ENCODE measurements at regions not wholly inside any gene's neighbourhood (a gene's known extent, or its start where the extent isn't known, plus 50 kb on each side); places are given as distances from the start of the nearest gene placed in this dataset.

GRCh38 chr20:6577451-6577850, 190.0 kb upstream of the BMP2 start:
- no peak for DNase-seq (ENCODE audit: unreplicated experiment)
- no peak for TF ChIP-seq CTCF (IDR thresholded peaks at IDR 0.05; ENCODE audit: unreplicated experiment)
- no TSS peak for BruUV-seq (replicated peaks)
- ChIA-PET CTCF (interaction anchor here (0.7 to 1.3 kb wide), 3 partner anchors 57 to 313 kb away, joined by 3 to 4 read pairs (median 3); no protein-coding TSS in a partner anchor), POLR2A (interaction anchor here (0.7 to 2.0 kb wide), 2 partner anchors 10 to 73 kb away, joined by 3 to 14 read pairs; no protein-coding TSS in a partner anchor)
- Mint-ChIP-seq H3K27ac (ENCODE audit: low read depth, unreplicated experiment) (no peak overlapping the region), H3K4me3 (ENCODE audit: unreplicated experiment) (no peak overlapping the region), H3K27me3 (ENCODE audit: insufficient read depth, unreplicated experiment) (no peaks in the 10 kb centered on the region), H3K9me3 (ENCODE audit: unreplicated experiment) (no peaks in the 10 kb centered on the region), H3K4me1 (ENCODE audit: insufficient read depth, unreplicated experiment) (peaks cover 18% of the 10 kb centered on the region), H3K36me3 (ENCODE audit: insufficient read depth, unreplicated experiment) (no peaks in the 10 kb centered on the region)
- intact Hi-C loops (cut with micrococcal nuclease): no loop called here

DNA sequence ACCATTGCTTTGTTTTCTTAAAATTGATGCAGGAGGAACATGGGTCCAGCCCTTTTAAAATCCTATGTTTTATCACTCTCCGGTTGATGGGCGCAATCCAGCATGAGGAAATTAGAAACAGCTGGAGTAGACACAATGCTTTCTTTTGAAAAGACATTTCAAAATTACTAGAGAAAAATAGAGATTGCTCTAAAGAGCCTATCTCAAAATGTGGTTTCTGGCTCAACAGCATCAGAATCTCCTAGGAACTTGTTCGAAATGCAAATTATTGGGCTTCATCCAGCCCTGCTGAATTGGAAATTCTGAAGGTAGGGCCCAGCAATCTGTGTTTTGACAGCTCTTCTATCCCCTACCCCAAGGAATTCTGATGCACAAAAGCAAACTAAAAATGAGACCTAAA, 190.8 kb upstream of the BMP2 start:
- no TSS peak for BruUV-seq (replicated peaks)
- intact Hi-C loops (cut with micrococcal nuclease): no loop called here
- TF ChIP-seq CTCF (IDR thresholded peaks at IDR 0.05; ENCODE audit: unreplicated experiment): no peak
- ChIA-PET CTCF (interaction anchor here (0.6 to 1.3 kb wide), 5 partner anchors 14 to 687 kb away, joined by 3 to 5 read pairs (median 4); no protein-coding TSS in a partner anchor), POLR2A (interaction anchor here (1.6 to 2.0 kb wide), 2 partner anchors 10 to 110 kb away, joined by 4 to 14 read pairs; no protein-coding TSS in a partner anchor)
- Mint-ChIP-seq H3K9me3 (ENCODE audit: unreplicated experiment) (no peaks in the 10 kb centered on the region), H3K4me1 (ENCODE audit: insufficient read depth, unreplicated experiment) (peaks cover 11% of the 10 kb centered on the region), H3K27ac (ENCODE audit: low read depth, unreplicated experiment) (no peak overlapping the region), H3K27me3 (ENCODE audit: insufficient read depth, unreplicated experiment) (no peaks in the 10 kb centered on the region), H3K36me3 (ENCODE audit: insufficient read depth, unreplicated experiment) (no peaks in the 10 kb centered on the region), H3K4me3 (ENCODE audit: unreplicated experiment) (no peak overlapping the region)
- no peak for DNase-seq (ENCODE audit: unreplicated experiment)

GRCh38 chr20:6575912-6576401, 191.5 kb upstream of the BMP2 start:
- Mint-ChIP-seq H3K27ac (ENCODE audit: low read depth, unreplicated experiment) (no peak overlapping the region), H3K9me3 (ENCODE audit: unreplicated experiment) (no peaks in the 10 kb centered on the region), H3K4me3 (ENCODE audit: unreplicated experiment) (no peak overlapping the region), H3K27me3 (ENCODE audit: insufficient read depth, unreplicated experiment) (no peaks in the 10 kb centered on the region), H3K4me1 (ENCODE audit: insufficient read depth, unreplicated experiment) (peaks cover 8% of the 10 kb centered on the region), H3K36me3 (ENCODE audit: insufficient read depth, unreplicated experiment) (no peaks in the 10 kb centered on the region)
- CTCF ChIA-PET: interaction anchor here (0.5 to 2.0 kb wide), 6 partner anchors 7 to 800 kb away, joined by 3 to 12 read pairs (median 4); no protein-coding TSS in a partner anchor
- TF ChIP-seq CTCF (IDR thresholded peaks at IDR 0.05; ENCODE audit: unreplicated experiment): no peak
- POLR2A ChIA-PET: interaction anchor here (1.0 to 2.0 kb wide), 3 partner anchors 9 to 110 kb away, joined by 3 to 14 read pairs (median 4); no protein-coding TSS in a partner anchor
- intact Hi-C loops (cut with micrococcal nuclease): no loop called here
- no peak for DNase-seq (ENCODE audit: unreplicated experiment)
- BruUV-seq (replicated peaks): no TSS peak

DNA sequence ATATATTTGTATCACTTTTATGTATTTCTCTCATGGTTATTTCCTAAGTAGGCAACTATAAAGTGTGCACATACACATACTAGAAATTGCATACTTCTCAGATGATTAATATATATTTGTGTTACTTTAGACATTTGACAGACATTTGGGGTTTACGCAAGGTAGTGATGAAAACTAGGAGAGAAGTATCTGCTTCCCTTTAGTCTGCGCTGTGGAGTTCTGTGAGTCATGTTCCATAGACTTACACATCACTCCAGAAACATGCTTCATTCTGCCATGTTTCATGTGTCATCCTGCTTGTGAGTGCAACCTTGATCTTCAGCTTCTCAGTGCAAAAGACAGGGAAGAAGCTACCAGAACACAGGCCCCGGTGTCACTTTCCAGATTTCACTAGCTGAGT, 200.7 kb upstream of the BMP2 start:
- ChIA-PET CTCF (interaction anchor here (0.6 to 2.7 kb wide), 4 partner anchors 16 to 718 kb away, joined by 3 to 12 read pairs (median 4); no protein-coding TSS in a partner anchor), POLR2A (interaction anchor here (0.7 to 1.6 kb wide), 11 partner anchors 9 to 370 kb away, joined by 3 to 14 read pairs (median 3); no protein-coding TSS in a partner anchor)
- no peak for TF ChIP-seq CTCF (IDR thresholded peaks at IDR 0.05; ENCODE audit: unreplicated experiment)
- H3K27me3 Mint-ChIP-seq (ENCODE audit: insufficient read depth, unreplicated experiment): no peaks in the 10 kb centered on the region
- no peak overlapping the region for H3K4me3 Mint-ChIP-seq (ENCODE audit: unreplicated experiment)
- intact Hi-C loops (cut with micrococcal nuclease): loop anchor here (5.0 kb wide), 2 partner anchors 95 to 300 kb away; no protein-coding TSS in a partner anchor
- DNase-seq (ENCODE audit: unreplicated experiment): peak; percentile 94
- no peaks in the 10 kb centered on the region for H3K36me3 Mint-ChIP-seq (ENCODE audit: insufficient read depth, unreplicated experiment)
- no peaks in the 10 kb centered on the region for H3K9me3 Mint-ChIP-seq (ENCODE audit: unreplicated experiment)
- no peak overlapping the region for H3K27ac Mint-ChIP-seq (ENCODE audit: low read depth, unreplicated experiment)
- no TSS peak for BruUV-seq (replicated peaks)
- peaks cover 18% of the 10 kb centered on the region for H3K4me1 Mint-ChIP-seq (ENCODE audit: insufficient read depth, unreplicated experiment)
